Fibroblast of skin of right quadriceps (primary cell): ENCODE measurements at regions not wholly inside any gene's neighbourhood (a gene's known extent, or its start where the extent isn't known, plus 50 kb on each side); places are given as distances from the start of the nearest gene placed in this dataset.
"Not testable (repeated sequence)": the region's sequence is repeated elsewhere in the genome, so short reads cannot be mapped to it uniquely, and the experiment has no call there.

Experiments
- DNase-seq: peaks from one replicate; pipeline ENCODE4 v3.0.0-alpha.2; 2013

DNA sequence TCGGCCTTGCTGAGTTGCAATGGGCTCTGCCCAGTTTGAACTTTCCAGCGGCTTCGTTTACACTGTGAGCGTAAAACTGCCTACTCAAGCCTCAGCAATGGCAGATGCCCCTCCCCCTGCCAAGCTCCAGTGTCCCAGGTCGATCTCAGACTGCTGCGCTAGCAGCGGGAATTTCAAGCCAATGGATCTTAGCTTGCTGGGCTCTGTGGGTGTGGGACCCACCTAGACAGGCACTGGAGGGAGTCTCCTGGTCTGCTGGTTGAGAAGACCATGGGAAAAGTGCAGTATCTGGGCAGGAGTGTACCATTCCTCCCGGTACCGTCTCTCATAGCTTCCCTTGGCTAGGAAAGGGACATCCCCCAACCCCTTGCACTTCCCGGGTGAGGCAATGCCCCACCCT, 88.2 kb downstream of the KLHL28 start:
- no peak for DNase-seq

GRCh38 chr14:44866770-44867169, 95.0 kb downstream of the KLHL28 start:
- DNase-seq = no peak

GRCh38 chr14:44866322-44866721, 95.4 kb downstream of the KLHL28 start:
- DNase-seq = no peak

DNA sequence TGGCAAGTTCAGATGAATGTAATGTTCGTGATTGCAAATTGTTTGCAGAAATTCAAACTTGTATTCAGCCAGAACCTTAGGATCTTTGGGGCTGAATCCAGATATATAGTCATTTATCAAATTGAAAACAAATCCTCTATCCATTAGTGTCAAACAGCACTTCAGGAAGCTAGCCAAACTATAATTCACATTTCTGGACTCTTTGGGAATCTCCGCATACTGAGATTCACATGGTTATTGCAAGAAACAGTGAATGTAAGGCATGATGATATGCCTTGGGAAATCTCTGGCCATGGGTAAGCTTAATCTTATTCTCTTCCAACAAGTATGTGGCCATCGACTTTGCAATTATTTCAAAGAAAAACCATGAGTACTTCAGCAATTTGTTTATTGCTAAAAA, 98.5 kb downstream of the KLHL28 start:
- DNase-seq = no peak

GRCh38 chr14:44854114-44854513, 107.6 kb downstream of the KLHL28 start:
- no peak for DNase-seq

DNA sequence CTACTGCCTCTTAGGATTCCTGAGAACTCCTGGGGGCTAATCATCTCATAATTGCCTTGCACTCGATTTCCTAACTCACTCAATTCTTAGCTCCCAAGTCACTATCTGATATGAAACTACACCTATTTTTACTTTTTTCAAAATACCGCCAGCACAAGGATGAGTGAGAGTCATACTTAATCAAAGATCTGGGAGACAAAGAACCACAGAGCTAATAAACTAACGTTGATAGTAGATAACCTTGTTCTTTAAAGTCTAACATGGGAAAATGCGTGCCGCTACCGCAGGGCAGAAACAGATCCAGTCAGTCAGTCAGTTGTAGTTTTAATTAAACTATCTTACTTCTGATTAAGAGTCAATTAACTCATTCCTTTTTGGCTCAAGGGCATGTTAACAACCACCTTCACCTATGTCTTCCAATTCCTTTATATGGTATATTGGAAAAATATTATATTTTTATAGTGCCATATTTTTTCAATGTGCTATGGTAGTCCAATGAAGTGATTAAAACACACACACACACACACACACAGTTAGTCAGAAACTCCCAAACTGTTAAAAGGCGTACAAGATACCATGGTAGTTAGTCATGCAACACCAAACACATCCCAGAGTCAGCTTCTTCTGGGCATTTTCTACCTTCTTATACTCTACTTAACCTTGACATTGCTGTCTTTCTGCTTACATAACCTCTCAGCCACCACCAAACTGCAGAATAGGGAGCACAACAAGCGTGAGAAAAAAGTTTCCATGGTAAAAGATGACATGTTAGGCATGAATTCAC, 114.0 kb downstream of the KLHL28 start:
- peak; percentile 18 for DNase-seq

DNA sequence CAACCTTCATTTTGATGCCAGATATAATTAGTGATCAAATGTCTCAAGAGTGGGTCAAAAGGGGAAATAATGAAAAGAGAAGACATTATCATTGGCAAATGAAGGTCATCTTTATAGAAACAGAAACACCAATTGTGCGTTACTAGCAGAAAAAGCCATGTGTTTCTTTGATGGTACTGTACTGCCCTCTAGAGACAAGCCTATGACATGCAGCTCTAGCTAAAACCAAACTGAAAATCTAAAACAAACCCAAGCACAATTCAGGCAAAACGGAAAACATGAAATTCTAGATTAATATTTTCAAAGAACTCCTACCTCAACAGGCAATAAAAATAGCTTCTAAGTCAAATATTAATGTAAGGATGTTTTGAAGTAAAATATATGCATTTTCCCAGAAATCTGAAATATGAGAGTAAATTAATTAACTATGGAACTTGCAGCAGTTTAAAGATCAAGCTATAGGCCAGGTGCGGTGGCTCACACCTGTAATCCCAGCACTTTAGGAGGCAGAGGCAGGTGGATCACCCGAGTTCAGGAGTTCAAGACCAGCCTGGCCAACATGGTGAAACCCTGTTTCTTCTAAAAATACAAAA, 115.4 kb downstream of the KLHL28 start:
- peak; percentile 36 for DNase-seq

- DNase-seq = not testable (repeated sequence)
These were observed 125.8 kb downstream of the KLHL28 start for GRCh38 chr14:44835928-44836327.

DNA sequence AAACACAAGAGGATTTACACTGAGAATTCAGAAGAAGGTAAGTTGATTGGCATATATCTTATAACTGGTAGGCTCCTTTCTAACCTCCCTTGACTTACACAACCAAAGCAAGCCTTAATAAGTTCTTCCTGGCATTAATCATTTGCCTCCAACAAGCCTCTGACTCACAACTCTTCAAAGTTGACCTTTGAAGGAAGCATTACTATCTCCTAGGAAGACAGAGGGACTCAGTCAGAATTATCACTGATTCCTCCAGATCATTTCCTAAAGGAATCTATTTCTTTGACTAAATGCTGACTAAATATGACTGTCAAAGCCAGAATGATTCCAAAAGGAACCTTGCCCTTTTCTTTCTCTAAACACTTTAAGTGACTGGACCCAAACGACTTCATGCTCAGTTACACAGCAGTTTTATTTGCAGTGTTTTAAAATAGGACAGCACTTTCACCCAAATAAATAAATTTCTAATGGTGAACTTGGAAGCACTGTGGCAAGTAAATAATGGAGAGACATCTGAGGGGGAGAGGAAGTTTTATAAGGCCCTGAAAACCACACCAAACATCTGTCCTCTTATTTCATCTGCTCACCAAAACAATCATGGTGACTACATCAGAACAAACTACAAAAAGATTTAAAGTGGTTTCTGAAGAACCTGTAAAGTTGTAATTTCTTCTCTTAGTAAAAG, 128.2 kb downstream of the KLHL28 start:
- DNase-seq = peak; percentile 41

- DNase-seq = no peak
These were observed 131.4 kb downstream of the KLHL28 start for GRCh38 chr14:44830371-44830770.

DNA sequence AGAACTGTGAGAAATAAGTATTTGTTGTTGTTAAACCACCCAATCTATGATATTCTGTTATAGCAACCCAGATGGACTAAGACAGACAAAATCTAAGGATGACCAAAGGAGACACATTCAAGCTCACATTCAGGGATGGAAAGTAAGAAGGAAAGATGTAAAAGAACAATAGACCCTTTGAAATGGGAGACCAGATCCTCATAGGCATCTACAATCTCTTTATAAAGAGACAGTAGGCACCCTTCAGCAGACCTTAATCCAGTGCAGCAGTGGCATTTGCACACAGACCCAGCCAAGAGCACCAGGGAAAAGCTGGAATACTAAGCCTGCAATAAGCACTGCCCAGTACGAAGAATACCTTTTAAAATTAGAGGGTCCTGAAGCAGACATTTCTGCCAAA, 132.7 kb downstream of the KLHL28 start:
- no peak for DNase-seq

- DNase-seq = no peak
These were observed 133.7 kb downstream of the KLHL28 start for GRCh38 chr14:44828023-44828422.

DNA sequence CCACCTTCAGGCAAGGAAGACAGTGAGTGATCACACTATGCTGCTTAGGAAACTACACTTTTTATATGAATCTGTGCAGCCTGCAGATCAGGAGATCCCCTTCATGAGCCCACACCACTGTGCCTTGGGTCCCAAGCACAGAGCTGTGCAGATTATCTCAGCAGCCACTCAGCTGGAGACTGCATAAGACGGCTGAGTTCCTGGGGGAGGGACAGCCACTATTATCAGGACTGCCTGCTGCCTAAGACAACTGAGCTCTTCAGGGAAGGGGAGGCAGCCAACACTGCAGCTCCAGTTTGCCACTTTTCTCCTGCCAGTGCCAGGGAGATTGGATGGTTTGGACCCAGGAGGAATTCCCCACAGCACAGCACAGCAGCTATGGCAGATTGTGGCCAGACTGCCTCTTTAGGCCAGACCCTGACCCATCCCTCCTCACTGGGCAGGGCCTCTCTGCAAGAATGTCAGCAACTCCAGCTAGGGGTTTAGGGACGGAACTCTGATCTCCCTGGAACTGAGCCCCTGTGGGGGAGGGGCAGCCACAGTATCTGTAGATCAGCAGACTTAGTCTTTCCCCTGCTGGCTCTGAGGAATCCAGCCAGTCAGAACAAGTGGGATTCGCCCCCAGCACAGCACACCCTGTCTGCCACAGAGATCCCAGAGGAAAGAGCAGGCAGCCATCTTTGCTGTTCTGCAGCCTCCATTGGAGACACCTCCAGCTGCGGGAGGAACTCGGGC, 141.3 kb downstream of the KLHL28 start:
- no peak for DNase-seq

- no peak for DNase-seq
These were observed 147.6 kb downstream of the KLHL28 start for GRCh38 chr14:44814196-44814595.

DNA sequence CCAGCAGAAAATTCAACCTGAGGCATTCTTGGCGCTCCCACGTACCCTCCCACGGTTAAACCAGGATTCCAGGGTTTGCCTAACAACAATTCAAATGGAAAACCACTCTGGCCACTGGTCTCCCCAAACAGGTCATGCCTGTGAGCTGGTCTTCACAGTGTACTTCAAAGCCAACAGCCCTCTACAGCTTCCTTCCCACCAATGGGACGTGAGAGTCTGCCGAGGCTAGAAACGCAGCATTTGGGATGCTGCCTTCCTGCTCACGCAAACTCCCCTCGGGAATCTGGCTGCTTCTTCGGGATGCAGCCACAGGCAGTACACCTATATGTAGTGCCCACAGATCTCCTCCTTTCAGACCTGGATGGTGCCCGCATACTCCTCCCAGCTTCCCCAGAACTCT, 149.1 kb downstream of the KLHL28 start:
- DNase-seq = no peak

DNA sequence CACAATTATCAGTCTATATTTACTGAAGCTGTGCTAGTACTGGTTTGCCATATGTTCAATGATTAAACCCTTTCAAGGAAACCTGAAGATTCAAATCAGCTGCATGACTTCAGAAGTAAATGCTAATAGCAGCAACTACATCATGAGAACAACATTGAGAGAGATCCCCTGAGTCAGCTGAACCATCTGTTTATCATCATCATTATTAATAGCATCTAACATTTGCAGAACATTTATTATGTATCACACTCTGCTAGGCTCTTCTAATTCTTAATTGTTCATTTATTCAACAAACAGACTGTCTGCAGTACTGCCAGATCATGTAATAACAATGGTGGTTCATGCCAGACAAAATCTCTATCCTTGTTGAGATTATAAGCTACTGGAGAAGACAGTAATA, 157.4 kb downstream of the KLHL28 start:
- no peak for DNase-seq

GRCh38 chr14:44803239-44803905, 158.4 kb downstream of the KLHL28 start:
- peak; percentile 67 for DNase-seq

- DNase-seq = no peak
These were observed 163.1 kb downstream of the KLHL28 start for GRCh38 chr14:44798386-44799242.

- DNase-seq = no peak
These were observed 166.0 kb downstream of the KLHL28 start for GRCh38 chr14:44795725-44796124.

- no peak for DNase-seq
These were observed 170.0 kb downstream of the KLHL28 start for GRCh38 chr14:44791730-44792129.

DNA sequence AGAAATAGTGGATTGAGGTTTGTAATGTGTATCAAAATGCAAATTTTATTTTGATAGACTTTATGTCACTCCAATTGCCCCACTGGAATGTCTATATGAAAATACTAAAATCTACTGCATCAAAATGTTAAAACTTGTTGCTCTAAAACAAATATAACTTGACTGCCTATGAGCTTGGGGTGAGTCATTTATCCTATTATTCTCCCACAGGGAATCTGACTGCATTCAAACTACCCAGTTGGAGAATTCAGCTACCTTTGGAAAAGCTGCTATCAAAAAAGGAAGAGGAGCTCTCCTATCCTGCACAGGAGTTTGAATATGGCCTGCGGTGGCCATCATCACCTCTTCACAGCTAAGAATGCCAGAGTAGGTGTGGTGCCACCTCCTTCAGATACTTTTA, 173.1 kb downstream of the KLHL28 start:
- no peak for DNase-seq

GRCh38 chr14:44785096-44785495, 176.7 kb downstream of the KLHL28 start:
- no peak for DNase-seq
